ENCODE measurements at regions not wholly inside any gene's neighbourhood (a gene's known extent, or its start where the extent isn't known, plus 50 kb on each side); places are given as distances from the start of the nearest gene placed in this dataset.

DNA sequence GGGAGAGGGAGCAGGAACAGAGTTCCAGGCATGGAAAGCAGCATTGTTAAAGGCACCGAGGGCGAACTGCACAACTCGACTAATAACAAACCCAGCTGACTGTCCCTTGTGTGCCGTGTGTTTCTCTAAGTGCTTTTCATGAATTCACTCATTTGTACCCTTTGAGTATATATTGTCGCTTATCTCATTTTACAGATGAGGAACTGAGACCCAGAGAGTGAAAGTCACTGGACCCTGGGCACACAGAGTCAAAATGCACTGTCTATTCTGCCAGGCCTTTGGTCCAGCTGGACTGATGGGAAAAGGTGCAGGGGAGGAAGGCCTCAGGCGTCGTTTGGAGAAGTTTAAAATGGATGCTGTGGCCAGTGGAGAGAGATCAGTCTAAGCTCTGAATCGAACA, 100.7 kb upstream of the GRIK3 start:
- no peak for TF ChIP-seq POLR2AphosphoS5 (IDR thresholded peaks at IDR 0.05; ENCODE audit: low read depth, low read length)
- TF ChIP-seq, protein P1, sequence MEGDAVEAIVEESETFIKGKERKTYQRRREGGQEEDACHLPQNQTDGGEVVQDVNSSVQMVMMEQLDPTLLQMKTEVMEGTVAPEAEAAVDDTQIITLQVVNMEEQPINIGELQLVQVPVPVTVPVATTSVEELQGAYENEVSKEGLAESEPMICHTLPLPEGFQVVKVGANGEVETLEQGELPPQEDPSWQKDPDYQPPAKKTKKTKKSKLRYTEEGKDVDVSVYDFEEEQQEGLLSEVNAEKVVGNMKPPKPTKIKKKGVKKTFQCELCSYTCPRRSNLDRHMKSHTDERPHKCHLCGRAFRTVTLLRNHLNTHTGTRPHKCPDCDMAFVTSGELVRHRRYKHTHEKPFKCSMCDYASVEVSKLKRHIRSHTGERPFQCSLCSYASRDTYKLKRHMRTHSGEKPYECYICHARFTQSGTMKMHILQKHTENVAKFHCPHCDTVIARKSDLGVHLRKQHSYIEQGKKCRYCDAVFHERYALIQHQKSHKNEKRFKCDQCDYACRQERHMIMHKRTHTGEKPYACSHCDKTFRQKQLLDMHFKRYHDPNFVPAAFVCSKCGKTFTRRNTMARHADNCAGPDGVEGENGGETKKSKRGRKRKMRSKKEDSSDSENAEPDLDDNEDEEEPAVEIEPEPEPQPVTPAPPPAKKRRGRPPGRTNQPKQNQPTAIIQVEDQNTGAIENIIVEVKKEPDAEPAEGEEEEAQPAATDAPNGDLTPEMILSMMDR (IDR thresholded peaks at IDR 0.05) = no peak
- no peak for TF ChIP-seq SIN3A (IDR thresholded peaks at IDR 0.05; ENCODE audit: borderline replicate concordance, insufficient read depth, low read depth, low read length)
